Activated effector memory CD4-positive, alpha-beta T cell treated with Interleukin-2 at 50 U/mL for 16 hours (primary cell): ENCODE measurements at regions not wholly inside any gene's neighbourhood (a gene's known extent, or its start where the extent isn't known, plus 50 kb on each side); places are given as distances from the start of the nearest gene placed in this dataset.

ENCODE experiments used
- DNase-seq: peaks from one replicate; pipeline ENCODE4 v3.0.0-alpha.2; 2020

GRCh38 chr15:46442901-46443590 lies 808.2 kb downstream of the SQOR start:
- no peak for DNase-seq

GRCh38 chr15:46450112-46450809 lies 815.4 kb downstream of the SQOR start:
- no peak for DNase-seq

DNA sequence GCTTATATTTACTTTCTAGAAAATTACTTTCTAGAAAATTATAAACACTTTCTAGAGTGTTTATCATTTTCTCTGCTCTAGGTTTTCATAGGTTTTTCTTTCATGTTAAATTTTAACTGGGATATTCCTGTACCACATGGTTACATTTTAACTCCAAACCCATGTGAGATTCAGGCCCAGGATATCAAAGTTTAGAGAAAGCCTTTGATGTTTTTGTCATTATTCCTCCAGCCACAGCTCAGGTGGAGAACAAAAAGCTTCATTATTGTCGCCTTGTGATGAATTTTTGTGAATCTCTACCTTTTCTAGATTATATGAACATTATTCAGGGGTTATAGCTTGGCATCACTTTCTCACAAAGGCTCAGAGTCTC lies 816.0 kb downstream of the SQOR start:
- no peak for DNase-seq

- DNase-seq: no peak
These were observed 817.5 kb downstream of the SQOR start for GRCh38 chr15:46452297-46452820.

DNA sequence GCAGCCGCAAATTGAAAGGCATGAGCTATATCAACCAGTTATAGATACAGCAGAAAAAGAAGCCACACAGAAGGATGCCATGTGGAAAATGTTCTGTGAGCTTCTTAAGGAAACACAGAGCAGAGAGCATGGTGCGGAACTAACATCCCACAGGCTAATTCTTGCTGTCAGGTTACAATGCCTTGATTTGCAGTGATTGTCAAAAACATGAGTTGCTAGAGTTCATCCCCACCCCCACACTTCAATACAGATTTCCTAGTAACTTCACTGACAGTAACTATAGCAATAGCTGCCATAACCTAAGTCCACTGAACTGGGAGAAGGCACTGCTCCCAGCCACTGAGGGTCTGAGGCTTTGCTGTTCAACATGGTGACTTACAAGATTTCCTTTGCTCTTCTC lies 821.6 kb downstream of the SQOR start:
- no peak for DNase-seq

- DNase-seq: no peak
These were observed 825.7 kb downstream of the SQOR start for GRCh38 chr15:46460431-46461094.

- DNase-seq: no peak
These were observed 826.6 kb downstream of the SQOR start for GRCh38 chr15:46461416-46461815.

DNA sequence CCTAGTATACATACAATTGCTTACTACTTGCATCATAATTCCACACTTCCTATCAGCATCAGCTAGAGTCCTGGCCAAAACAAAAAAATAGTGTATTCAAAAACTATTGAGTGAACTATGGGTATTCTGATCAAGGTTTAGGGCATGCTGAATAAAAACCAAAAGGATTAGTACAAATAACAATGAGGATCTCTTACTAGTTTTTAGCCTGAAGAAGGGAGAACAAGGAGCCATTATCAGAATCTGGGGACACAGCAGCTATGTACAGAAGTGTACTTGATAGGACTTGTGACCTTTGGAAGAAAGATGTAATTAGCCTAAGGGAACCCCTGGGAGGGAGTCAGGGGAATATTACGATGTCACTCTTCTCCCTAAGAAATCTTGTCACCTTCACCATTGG lies 832.2 kb downstream of the SQOR start:
- DNase-seq: no peak

GRCh38 chr15:46471096-46471495 lies 836.3 kb downstream of the SQOR start:
- DNase-seq: no peak

- DNase-seq: no peak
These were observed 854.4 kb downstream of the SQOR start for GRCh38 chr15:46489276-46489675.

GRCh38 chr15:46496491-46497115 lies 861.8 kb downstream of the SQOR start:
- DNase-seq: no peak

DNA sequence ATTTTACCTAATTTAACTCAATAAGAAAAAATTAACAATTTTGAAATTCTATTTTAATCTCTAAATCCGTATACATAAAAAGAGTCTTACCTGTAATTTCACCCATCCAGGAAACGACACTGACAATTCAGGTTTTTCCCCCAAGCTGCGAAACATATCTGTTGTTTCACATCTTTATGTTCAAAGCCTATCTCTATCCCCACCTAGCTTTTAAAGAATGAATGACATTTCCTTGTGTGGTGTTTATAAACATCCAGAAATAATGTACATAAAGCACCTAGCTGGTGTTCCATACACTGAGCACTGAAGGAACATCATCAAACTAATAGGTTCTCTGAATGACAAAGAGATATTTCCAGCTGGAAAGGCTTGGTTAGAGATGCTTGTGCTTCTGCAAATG lies 867.8 kb downstream of the SQOR start:
- DNase-seq: no peak

- no peak for DNase-seq
These were observed 883.6 kb downstream of the SQOR start for GRCh38 chr15:46518381-46518780.

DNA sequence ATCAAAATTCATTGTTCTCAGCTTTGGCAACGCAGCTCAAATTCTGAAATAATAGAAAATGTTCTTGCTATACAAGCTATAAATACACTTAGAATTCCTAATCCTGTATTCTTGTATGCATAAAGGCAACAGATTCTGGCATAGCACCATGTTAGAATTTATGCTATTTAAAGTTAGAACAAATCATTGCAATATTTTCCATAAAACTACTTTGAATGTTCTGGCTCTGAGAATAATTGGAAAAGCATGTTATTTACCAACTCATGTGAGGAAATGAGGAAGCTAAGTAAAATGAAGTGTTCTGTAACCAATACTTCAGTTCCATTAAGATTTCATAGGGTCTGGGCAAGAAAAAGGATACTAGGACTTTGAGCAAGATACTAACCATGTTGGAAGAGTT lies 888.9 kb downstream of the SQOR start:
- no peak for DNase-seq

- no peak for DNase-seq
These were observed 891.3 kb downstream of the SQOR start for GRCh38 chr15:46525984-46526725.

GRCh38 chr15:46526726-46527110 lies 891.9 kb downstream of the SQOR start:
- DNase-seq: no peak

DNA sequence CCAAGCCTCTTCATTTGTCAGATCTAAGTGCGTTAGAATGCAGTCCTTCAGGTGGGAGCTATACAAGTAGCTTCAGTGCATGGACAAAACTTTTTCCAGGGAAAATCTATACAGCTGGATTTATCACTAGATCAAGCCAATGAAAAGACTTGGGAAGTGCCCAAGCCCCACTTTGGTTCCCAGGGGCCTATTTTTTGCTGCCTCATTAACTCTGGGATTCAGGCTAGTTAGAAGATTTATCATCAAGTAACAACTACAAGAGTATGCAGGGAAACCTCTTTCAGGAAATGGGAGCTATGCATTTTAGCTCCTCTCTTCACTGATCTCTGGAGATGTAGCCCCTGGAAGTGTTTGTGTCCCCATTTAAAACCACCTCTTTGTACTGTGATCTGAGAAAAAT lies 908.8 kb downstream of the SQOR start:
- no peak for DNase-seq

DNA sequence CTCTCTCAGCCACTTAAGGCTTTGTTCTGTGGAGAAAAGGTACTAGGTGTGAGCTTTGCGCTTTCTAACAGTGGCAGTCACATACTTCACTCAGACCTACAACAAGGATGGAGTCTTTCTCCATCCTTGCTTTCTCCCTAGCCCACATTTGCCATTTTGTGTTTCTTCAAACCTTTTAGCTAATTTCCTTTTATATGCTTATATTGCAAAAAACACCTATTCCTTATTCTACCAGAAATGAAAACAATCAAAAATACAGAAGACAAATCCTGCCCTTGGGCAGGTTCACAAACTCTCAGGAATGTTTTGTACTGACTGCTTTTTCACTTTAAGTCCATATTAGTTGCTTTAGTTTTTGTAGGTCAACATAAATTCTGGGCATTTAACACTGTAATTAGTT lies 914.2 kb downstream of the SQOR start:
- no peak for DNase-seq

DNA sequence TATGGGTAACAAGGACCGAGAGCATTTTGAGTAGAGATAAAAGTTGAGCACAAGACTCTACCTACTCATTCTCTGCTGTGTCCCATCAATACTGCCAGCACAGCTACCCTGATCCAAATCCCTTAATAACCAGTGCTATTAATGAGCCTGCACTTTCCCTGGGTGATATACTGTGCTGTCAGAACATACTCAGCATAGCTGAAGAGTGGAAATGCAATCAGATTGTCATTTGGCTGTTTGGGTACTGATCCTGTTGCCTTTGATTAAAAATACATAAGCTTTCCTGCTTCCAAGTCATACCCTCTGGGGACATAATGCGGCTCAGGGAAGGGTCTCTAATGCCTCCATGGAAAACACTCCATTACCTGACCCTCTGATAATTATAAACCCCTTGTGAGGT lies 917.5 kb downstream of the SQOR start:
- DNase-seq: no peak

- DNase-seq: no peak
These were observed 920.7 kb downstream of the SQOR start for GRCh38 chr15:46555547-46555946.

DNA sequence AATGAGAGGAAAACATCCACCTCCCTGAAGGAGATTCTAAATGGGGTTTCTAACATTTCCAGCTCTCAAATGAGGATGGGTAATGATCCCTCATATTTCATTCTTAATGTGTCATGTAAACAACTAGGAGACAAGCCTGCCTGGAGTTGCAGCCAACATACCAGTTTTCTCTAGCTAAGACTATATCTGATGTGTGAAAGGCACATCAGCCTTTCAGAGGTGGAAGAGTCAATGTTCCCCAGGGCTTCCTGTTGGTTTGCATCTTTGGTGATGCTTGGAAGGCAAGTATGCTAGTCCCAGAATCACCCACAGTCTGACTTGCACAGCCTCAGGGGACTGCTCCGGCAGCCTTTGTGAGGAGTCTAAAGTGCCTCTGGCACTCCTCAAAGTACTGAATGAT lies 921.2 kb downstream of the SQOR start:
- no peak for DNase-seq

GRCh38 chr15:46556559-46557379 lies 921.9 kb downstream of the SQOR start:
- no peak for DNase-seq
